B cell (primary cell): ENCODE measurements at regions not wholly inside any gene's neighbourhood (a gene's known extent, or its start where the extent isn't known, plus 50 kb on each side); places are given as distances from the start of the nearest gene placed in this dataset.

Source experiments
- ATAC-seq: fragments of 200-7000 bp; cut with Tn5 transposase; one replicate; pipeline ENCODE4 v1.10.0; 2021; ENCODE audit warnings: low read depth, mild to moderate bottlenecking, moderate number of reproducible peaks, moderate library complexity
- CTCF ChIA-PET: fragments of 350-600 bp; sonication (Branson Sonifier 250); formaldehyde crosslinking; loops from one replicate; lab custom pipeline; 2021; ENCODE audit warnings: antibody characterized with exemption, inconsistent platforms; lab: Charles Lee
- POLR2A ChIA-PET: fragments of 350-600 bp; sonication (Branson Sonifier 250); formaldehyde crosslinking; loops from one replicate; lab custom pipeline; 2021; ENCODE audit warnings: antibody characterized with exemption; lab: Charles Lee
- DNase-seq: peaks from one replicate; pipeline ENCODE4 v3.0.0; 2013
- H2AFZ ChIP-seq: 2 replicates; pipeline ENCODE4 v1.6.1; 2012; ENCODE audit warnings: mild to moderate bottlenecking, low read depth, low read length; ENCODE audit not compliant: insufficient read depth, poor library complexity, severe bottlenecking
- H3K27ac ChIP-seq, 2 donors: 1 replicate in 1 of 2; 2 replicates in 1 of 2; pipeline ENCODE4 v1.5.1; 2012 to 2013; ENCODE audit warnings: low read length in 2 of 2, mild to moderate bottlenecking in 2 of 2, moderate library complexity in 1 of 2
- H3K27me3 ChIP-seq, 4 experiments: fragments of 200-600 bp in 1 of 4; sonication (generic) in 1 of 4; replicated peaks in 1 of 4; 1 replicate in 2 of 4; 2 replicates in 2 of 4; pipeline versions ENCODE4 v1.6.1 to v1.7.0; 2013 to 2016; ENCODE audit warnings: low read length in 3 of 4, mild to moderate bottlenecking in 2 of 4, mixed read lengths in 1 of 4, moderate library complexity in 1 of 4; ENCODE audit not compliant: insufficient read depth in 4 of 4, control insufficient read depth in 3 of 4; ENCODE audit errors: control extremely low read depth in 1 of 4
- H3K36me3 ChIP-seq, 2 experiments: replicated peaks in 1 of 2; 1 replicate in 1 of 2; 2 replicates in 1 of 2; pipeline versions ENCODE4 v1.6.1 to v1.7.1; 2013; ENCODE audit warnings: low read length in 1 of 2; ENCODE audit not compliant: insufficient read depth in 2 of 2, control insufficient read depth in 1 of 2; ENCODE audit errors: control extremely low read depth in 1 of 2, extremely low read depth in 1 of 2
- H3K4me1 ChIP-seq, 2 donors: fragments of 200-600 bp in 1 of 2; sonication (generic) in 1 of 2; 1 replicate in 1 of 2; 2 replicates in 1 of 2; pipeline versions ENCODE4 v1.5.1 to v1.6.1; 2013 to 2017; ENCODE audit warnings: low read length in 2 of 2; ENCODE audit not compliant: control insufficient read depth in 2 of 2, insufficient read depth in 2 of 2
- H3K4me2 ChIP-seq: replicated peaks from 2 replicates; pipeline ENCODE3; 2012; ENCODE audit warnings: mild to moderate bottlenecking, low read depth, low read length; ENCODE audit not compliant: poor library complexity, severe bottlenecking
- H3K4me3 ChIP-seq, 5 experiments: fragments of 200-600 bp in 1 of 5; sonication (generic) in 1 of 5; 1 replicate in 3 of 5; 2 replicates in 2 of 5; pipeline versions ENCODE4 v1.5.1 to v1.7.0; 2011 to 2016; ENCODE audit warnings: low read length in 4 of 5, mild to moderate bottlenecking in 4 of 5, low read depth in 2 of 5, control low read depth in 1 of 5, moderate library complexity in 1 of 5; ENCODE audit not compliant: insufficient read depth in 1 of 5; ENCODE audit errors: control extremely low read depth in 1 of 5, extremely low read depth in 1 of 5
- H3K79me2 ChIP-seq: fragments of 200-600 bp; sonication (generic); one replicate; pipeline ENCODE4 v1.6.0; 2016; ENCODE audit warnings: low read length; ENCODE audit not compliant: control insufficient read depth, insufficient read depth
- H3K9ac ChIP-seq: fragments of 200-600 bp; sonication (generic); 2 replicates; pipeline ENCODE4 v1.6.1; 2017; ENCODE audit warnings: mild to moderate bottlenecking, low read length, moderate library complexity
- H3K9me3 ChIP-seq, 3 donors: one replicate each; pipeline versions ENCODE4 v1.6.1 to v1.7.1; 2013; ENCODE audit warnings: low read length in 2 of 3; ENCODE audit not compliant: control insufficient read depth in 2 of 3, insufficient read depth in 1 of 3; ENCODE audit errors: control extremely low read depth in 1 of 3
- H4K20me1 ChIP-seq: 2 replicates; pipeline ENCODE4 v1.6.0; 2012; ENCODE audit warnings: mild to moderate bottlenecking, low read length; ENCODE audit not compliant: insufficient read depth, control insufficient read depth, poor library complexity, severe bottlenecking
- H3K27ac Mint-ChIP-seq: one replicate; pipeline ENCODE4 v1.8.0; 2021; ENCODE audit warnings: mixed read lengths
- H3K27me3 Mint-ChIP-seq: one replicate; pipeline ENCODE4 v1.8.0; 2021; ENCODE audit warnings: mixed read lengths
- H3K4me1 Mint-ChIP-seq: one replicate; pipeline ENCODE4 v1.8.0; 2021; ENCODE audit warnings: mixed read lengths
- H3K4me3 Mint-ChIP-seq: one replicate; pipeline ENCODE4 v1.8.0; 2021; ENCODE audit warnings: mixed read lengths
- H3K9me3 Mint-ChIP-seq: one replicate; pipeline ENCODE4 v1.8.0; 2022; ENCODE audit warnings: mixed read lengths; ENCODE audit not compliant: insufficient read depth
- CTCF ChIP-seq: fragments of 200-600 bp; IDR thresholded peaks from one replicate; pipeline ENCODE4 v1.8.0; 2022; ENCODE audit warnings: antibody characterized with exemption, mild to moderate bottlenecking
- EZH2 ChIP-seq: IDR thresholded peaks from 2 replicates; pipeline ENCODE4 v1.6.1; 2012; ENCODE audit warnings: borderline replicate concordance, low read depth, mild to moderate bottlenecking, moderate library complexity, low read length; ENCODE audit not compliant: insufficient read depth, poor library complexity, severe bottlenecking
- WGBS: methylation state at CpG from one replicate; pipeline ENCODE4 v1.1.5; 2013; ENCODE audit warnings: missing lambda C conversion rate; ENCODE audit not compliant: insufficient coverage; 5-methylcytosine and 5-hydroxymethylcytosine counted together
- intact Hi-C: fragments of 100-400 bp; cut with micrococcal nuclease; formaldehyde crosslinking; loops from one replicate; pipeline ENCODE4 v1.10.0; 2022

GRCh38 chr6:15143540-15143939 is 102.3 kb upstream of the JARID2 start:
- WGBS: 90% methylated on average over 2 of the region's 3 CpGs
- POLR2A ChIA-PET: no interaction called here

GRCh38 chr6:15145821-15146220 is 100.0 kb upstream of the JARID2 start:
- no peaks in the 10 kb centered on the region for H3K9me3 Mint-ChIP-seq
- H3K36me3 ChIP-seq: no peaks in the 10 kb centered on the region
- intact Hi-C loops: no loop called here
- no peak overlapping the region for H2AFZ ChIP-seq
- H3K27ac ChIP-seq: no peak overlapping the region
- no peaks in the 10 kb centered on the region for H3K9me3 ChIP-seq
- peaks cover 17% of the 10 kb centered on the region for H3K4me1 Mint-ChIP-seq
- H3K4me3 ChIP-seq: no peak overlapping the region
- H3K4me1 ChIP-seq: peaks cover 8 to 15% of the 10 kb centered on the region in 2 donors
- H3K27ac Mint-ChIP-seq: no peak overlapping the region
- no peak overlapping the region for H3K4me3 Mint-ChIP-seq
- ChIA-PET CTCF (no interaction called here), POLR2A (interaction anchor here (0.6 to 0.7 kb wide), 2 partner anchors 97 to 101 kb away, joined by 3 to 4 read pairs; no protein-coding TSS in a partner anchor)
- DNase-seq (no peak), ATAC-seq (no peak)
- H3K79me2 ChIP-seq: no peaks in the 10 kb centered on the region
- TF ChIP-seq EZH2 (no peak), CTCF (no peak)
- no peaks in the 10 kb centered on the region for H3K27me3 ChIP-seq
- no peak overlapping the region for H3K4me2 ChIP-seq
- H4K20me1 ChIP-seq: no peaks in the 10 kb centered on the region
- peaks cover 3% of the 10 kb centered on the region for H3K27me3 Mint-ChIP-seq
- no peak overlapping the region for H3K9ac ChIP-seq

More at GRCh38 chr6:15143540-15143939, 102.3 kb upstream of the JARID2 start:
- DNase-seq (no peak), ATAC-seq (no peak)
- intact Hi-C loops: no loop called here
- no peak overlapping the region for H2AFZ ChIP-seq
- no peak overlapping the region for H3K9ac ChIP-seq
- H3K27ac ChIP-seq: no peak overlapping the region
- H3K9me3 Mint-ChIP-seq: no peaks in the 10 kb centered on the region
- CTCF ChIA-PET: no interaction called here
- no peaks in the 10 kb centered on the region for H3K27me3 ChIP-seq
- peaks cover 0 to 4% of the 10 kb centered on the region in 2 donors for H3K4me1 ChIP-seq
- no peak overlapping the region for H3K27ac Mint-ChIP-seq
- H3K36me3 ChIP-seq: no peaks in the 10 kb centered on the region
- no peaks in the 10 kb centered on the region for H4K20me1 ChIP-seq
- H3K4me3 ChIP-seq: no peak overlapping the region
- H3K79me2 ChIP-seq: no peaks in the 10 kb centered on the region
- H3K9me3 ChIP-seq: no peaks in the 10 kb centered on the region
- peaks cover 6% of the 10 kb centered on the region for H3K27me3 Mint-ChIP-seq
- H3K4me1 Mint-ChIP-seq: peaks cover 6% of the 10 kb centered on the region
- TF ChIP-seq EZH2 (no peak), CTCF (no peak)
- H3K4me2 ChIP-seq: no peak overlapping the region
- no peak overlapping the region for H3K4me3 Mint-ChIP-seq
